ENCODE measurements at regions not wholly inside any gene's neighbourhood (a gene's known extent, or its start where the extent isn't known, plus 50 kb on each side); places are given as distances from the start of the nearest gene placed in this dataset.

- no peak for TF ChIP-seq CTCF (IDR thresholded peaks at IDR 0.05; ENCODE audit: low read depth, low read length, poor library complexity, severe bottlenecking)
- no peak for TF ChIP-seq EZH2phosphoT487 (IDR thresholded peaks at IDR 0.05; ENCODE audit: borderline replicate concordance, low read length)
These were observed 231.9 kb downstream of the PTPRU start for GRCh38 chr1:29467989-29468900.
